ENCODE measurements at regions not wholly inside any gene's neighbourhood (a gene's known extent, or its start where the extent isn't known, plus 50 kb on each side); places are given as distances from the start of the nearest gene placed in this dataset.

DNA sequence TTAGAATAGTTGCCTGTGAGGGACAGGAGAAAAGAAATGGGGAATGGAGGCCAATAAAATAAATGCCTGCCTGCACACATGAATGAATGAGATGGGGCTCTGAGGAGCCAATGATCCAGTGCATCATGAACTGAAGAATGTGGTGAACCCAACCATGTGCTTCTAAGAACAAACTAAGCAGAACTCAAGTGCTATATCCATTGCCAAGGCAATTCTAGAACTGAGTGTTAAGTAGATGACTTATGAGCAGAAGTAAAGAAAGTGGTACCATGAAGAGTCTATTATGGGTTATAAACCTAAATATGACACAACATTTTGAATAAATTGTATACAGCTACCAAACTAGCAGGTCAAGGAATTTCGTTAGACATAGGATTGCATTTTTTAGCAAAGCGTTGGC lies 186.1 kb downstream of the KATNAL1 start:
- TF ChIP-seq, protein P1, sequence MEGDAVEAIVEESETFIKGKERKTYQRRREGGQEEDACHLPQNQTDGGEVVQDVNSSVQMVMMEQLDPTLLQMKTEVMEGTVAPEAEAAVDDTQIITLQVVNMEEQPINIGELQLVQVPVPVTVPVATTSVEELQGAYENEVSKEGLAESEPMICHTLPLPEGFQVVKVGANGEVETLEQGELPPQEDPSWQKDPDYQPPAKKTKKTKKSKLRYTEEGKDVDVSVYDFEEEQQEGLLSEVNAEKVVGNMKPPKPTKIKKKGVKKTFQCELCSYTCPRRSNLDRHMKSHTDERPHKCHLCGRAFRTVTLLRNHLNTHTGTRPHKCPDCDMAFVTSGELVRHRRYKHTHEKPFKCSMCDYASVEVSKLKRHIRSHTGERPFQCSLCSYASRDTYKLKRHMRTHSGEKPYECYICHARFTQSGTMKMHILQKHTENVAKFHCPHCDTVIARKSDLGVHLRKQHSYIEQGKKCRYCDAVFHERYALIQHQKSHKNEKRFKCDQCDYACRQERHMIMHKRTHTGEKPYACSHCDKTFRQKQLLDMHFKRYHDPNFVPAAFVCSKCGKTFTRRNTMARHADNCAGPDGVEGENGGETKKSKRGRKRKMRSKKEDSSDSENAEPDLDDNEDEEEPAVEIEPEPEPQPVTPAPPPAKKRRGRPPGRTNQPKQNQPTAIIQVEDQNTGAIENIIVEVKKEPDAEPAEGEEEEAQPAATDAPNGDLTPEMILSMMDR (IDR thresholded peaks at IDR 0.05; ENCODE audit: borderline replicate concordance, extremely low read depth, low read length, poor library complexity, severe bottlenecking): no peak
- no peak for TF ChIP-seq EZH2 (IDR thresholded peaks at IDR 0.05; ENCODE audit: borderline replicate concordance, low read depth, low read length, severe bottlenecking)
